Pancreas (tissue), 10 donors: ENCODE measurements at regions not wholly inside any gene's neighbourhood (a gene's known extent, or its start where the extent isn't known, plus 50 kb on each side); places are given as distances from the start of the nearest gene placed in this dataset.

Experiments used
- ATAC-seq, 4 donors: fragments of 200-7000 bp; cut with Tn5 transposase; one replicate each; pipeline versions ENCODE4 v1.8.0 to v1.9.1; 2020; ENCODE audit warnings: mild to moderate bottlenecking in 4 of 4, moderate library complexity in 4 of 4
- DNase-seq, 6 donors: peaks; one replicate each; pipeline ENCODE4 v3.0.0-alpha.2; 2020
- FAIRE-seq: peaks from 2 replicates; lab custom pipeline; 2012; peaks lifted over from hg19 to GRCh38; lab: Jason Lieb, UNC
- H3K27ac ChIP-seq, 4 donors: fragments of 200-600 bp; sonication (generic); 1 replicate in 3 of 4; 2 replicates in 1 of 4; pipeline versions ENCODE4 v1.5.0 to v1.8.0; 2020
- H3K27me3 ChIP-seq, 4 donors: fragments of 200-600 bp; one replicate each; pipeline ENCODE4 v1.8.0; 2021
- H3K36me3 ChIP-seq, 3 donors: fragments of 200-600 bp; sonication (generic) in 1 of 3; one replicate each; pipeline versions ENCODE4 v1.5.0 to v1.8.0; 2020 to 2021
- H3K4me1 ChIP-seq, 3 donors: fragments of 200-600 bp; one replicate each; pipeline ENCODE4 v1.8.0; 2021
- H3K4me3 ChIP-seq, 4 donors: fragments of 200-600 bp; sonication (generic) in 2 of 4; one replicate each; pipeline versions ENCODE4 v1.5.0 to v1.8.0; 2020 to 2021
- H3K9me3 ChIP-seq, 4 donors: fragments of 200-600 bp; one replicate each; pipeline ENCODE4 v1.8.0; 2021
- WGBS, 2 donors: extraction: QIAGEN DNeasy Blood & Tissue Kit; methylation state at CpG; one replicate each; pipeline ENCODE4 v1.1.7; 2013; 5-methylcytosine and 5-hydroxymethylcytosine counted together
- intact Hi-C, 3 donors: fragments of 100-400 bp; cut with DNase I; formaldehyde crosslinking; loops; one replicate each; pipeline versions ENCODE4 v1.11.1 to v1.14.2; 2022
- TF ChIP-seq, protein P1 (sequence below), 4 donors: fragments of 200-600 bp; sonication (generic) in 3 of 4; IDR thresholded peaks; one replicate each; pipeline versions ENCODE4 v1.5.0 to v1.8.0; 2021; ENCODE audit warnings: antibody characterized with exemption in 4 of 4
- donor health status: healthy with polysubstance abuse.
- donor health status: DM: no; HTN: no; CAD: no; lungs with moderate emphysema.
- donor health status: DM: no; HTN: no; CAD: no.
- donor health status: control.
- donor health status: control.
- donor health status: Bipolar disorder and iron deficiency.
- donor health status: DM: yes; HTN: yes; CAD: no.
- donor health status: DM: no; HTN: no; CAD: no.
- donor health status: DM: no; HTN: no; CAD: no.
- donor health status: DM: yes; HTN: yes; CAD: no.

DNA sequence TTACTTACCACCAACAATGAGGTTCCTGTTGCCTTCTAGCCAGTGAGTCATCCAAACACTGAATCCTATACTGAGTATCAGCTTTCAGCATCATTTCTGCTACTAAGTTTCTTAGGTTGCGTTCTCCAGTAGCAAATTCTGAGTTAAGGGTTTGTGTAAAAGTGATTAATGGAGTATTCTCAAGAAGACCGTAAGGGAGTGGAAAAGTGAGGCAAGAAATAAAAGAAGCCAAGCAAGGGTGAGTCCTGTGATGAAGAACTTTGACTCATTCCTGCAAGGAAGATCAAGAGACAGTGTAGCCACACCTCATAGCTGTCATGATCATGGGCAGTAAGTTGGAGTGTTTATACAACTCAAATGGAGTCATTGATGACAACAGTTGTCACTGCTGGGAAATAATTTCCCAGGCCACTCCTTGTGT lies 446.2 kb downstream of the RAPGEF2 start:
- ATAC-seq (no peak), FAIRE-seq (no peak), DNase-seq (no peak)
- intact Hi-C loops, result no loop called here
- TF ChIP-seq, protein P1, sequence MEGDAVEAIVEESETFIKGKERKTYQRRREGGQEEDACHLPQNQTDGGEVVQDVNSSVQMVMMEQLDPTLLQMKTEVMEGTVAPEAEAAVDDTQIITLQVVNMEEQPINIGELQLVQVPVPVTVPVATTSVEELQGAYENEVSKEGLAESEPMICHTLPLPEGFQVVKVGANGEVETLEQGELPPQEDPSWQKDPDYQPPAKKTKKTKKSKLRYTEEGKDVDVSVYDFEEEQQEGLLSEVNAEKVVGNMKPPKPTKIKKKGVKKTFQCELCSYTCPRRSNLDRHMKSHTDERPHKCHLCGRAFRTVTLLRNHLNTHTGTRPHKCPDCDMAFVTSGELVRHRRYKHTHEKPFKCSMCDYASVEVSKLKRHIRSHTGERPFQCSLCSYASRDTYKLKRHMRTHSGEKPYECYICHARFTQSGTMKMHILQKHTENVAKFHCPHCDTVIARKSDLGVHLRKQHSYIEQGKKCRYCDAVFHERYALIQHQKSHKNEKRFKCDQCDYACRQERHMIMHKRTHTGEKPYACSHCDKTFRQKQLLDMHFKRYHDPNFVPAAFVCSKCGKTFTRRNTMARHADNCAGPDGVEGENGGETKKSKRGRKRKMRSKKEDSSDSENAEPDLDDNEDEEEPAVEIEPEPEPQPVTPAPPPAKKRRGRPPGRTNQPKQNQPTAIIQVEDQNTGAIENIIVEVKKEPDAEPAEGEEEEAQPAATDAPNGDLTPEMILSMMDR (IDR thresholded peaks at IDR 0.05), result no peak
- Histone ChIP-seq H3K36me3 (no peaks in the 10 kb centered on the region), H3K27ac (no peak overlapping the region), H3K4me1 (peaks cover 0 to 16% (median 0%) of the 10 kb centered on the region in 3 donors), H3K4me3 (no peak overlapping the region), H3K27me3 (no peaks in the 10 kb centered on the region), H3K9me3 (no peaks in the 10 kb centered on the region)
- 93 to 99% methylated on average over 2 of the region's 2 CpGs for WGBS, 2 donors

DNA sequence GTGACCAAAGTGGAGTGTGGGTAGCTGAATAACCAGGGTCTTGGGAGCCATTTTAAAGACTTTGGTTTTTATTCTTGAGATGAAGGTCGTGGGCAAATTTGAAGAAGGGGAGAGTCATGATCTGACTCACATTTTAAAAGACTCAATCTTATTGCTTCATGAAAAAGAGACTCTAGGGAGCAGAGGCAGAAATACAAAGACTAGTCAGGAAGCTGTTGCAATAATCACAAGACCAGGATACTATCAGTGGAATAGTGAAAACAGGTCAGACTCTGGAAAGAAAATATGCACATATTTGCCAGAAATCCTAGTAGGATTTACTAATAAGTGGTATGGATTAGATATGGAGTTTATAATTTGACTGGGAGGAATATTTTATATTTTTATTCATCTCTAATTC lies 448.4 kb downstream of the RAPGEF2 start:
- intact Hi-C loops, result no loop called here
- FAIRE-seq, result no peak
- no peak for ATAC-seq
- no peak for DNase-seq
- peaks cover 0 to 16% (median 0%) of the 10 kb centered on the region in 3 donors for H3K4me1 ChIP-seq
- H3K27ac ChIP-seq, result no peak overlapping the region
- H3K27me3 ChIP-seq, result no peaks in the 10 kb centered on the region
- no peaks in the 10 kb centered on the region for H3K36me3 ChIP-seq
- 74 to 85% methylated on average over 1 of the region's 1 CpG for WGBS, 2 donors
- TF ChIP-seq, protein P1 (IDR thresholded peaks at IDR 0.05), result no peak
- no peak overlapping the region for H3K4me3 ChIP-seq
- no peaks in the 10 kb centered on the region for H3K9me3 ChIP-seq

DNA sequence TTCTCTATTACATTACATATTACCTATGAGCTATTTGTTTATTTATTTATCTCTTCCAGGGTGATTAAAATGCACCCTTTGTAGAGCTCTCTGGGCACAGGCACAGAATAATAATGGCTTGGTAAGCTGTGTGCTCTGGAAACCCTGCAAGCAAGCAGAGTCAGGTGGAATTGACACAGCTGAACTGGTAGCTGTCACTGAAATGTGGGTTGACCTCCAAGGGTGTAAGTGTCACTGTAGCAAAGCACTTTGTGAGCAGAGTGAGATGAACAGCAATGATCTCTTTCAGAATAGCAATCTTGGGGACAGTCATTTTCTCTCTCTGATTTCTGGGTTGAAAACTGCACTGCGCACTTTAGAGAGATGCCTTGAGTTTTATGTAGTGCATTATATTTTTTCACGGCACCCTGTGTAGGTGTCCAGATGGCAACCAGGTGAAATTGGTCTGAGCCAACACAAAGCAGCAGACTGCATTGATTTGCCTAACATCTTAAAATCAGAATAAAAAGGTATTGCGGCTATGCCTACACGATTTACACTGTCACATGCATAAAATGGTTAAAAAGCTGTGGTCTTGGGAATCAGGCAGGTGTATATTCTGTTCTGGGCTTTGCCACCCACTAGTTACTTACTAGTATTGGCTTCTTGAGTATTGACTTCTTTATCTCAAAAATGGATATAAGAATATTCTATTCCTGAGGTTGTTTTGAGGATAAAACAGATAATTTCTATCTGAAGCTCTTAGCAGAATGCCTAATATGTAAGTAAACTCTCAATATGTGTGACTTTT lies 450.3 kb downstream of the RAPGEF2 start:
- H3K4me3 ChIP-seq, result peak overlapping the region in 3 of 4 donors; percentile 7 to 34 (median 21)
- no peaks in the 10 kb centered on the region for H3K27me3 ChIP-seq
- intact Hi-C loops, result no loop called here
- H3K9me3 ChIP-seq, result no peaks in the 10 kb centered on the region
- no peak for FAIRE-seq
- peak in 3 of 6 donors; percentile 19 to 38 (median 32) for DNase-seq
- 38% methylated on average over 4 of the region's 4 CpGs for WGBS, 2 donors
- TF ChIP-seq, protein P1 (IDR thresholded peaks at IDR 0.05), result no peak
- H3K36me3 ChIP-seq, result no peaks in the 10 kb centered on the region
- H3K4me1 ChIP-seq, result peaks cover 0 to 22% (median 0%) of the 10 kb centered on the region in 3 donors
- H3K27ac ChIP-seq, result peak overlapping the region; percentile 43 to 77 (median 68)
- ATAC-seq, result peak; percentile 65 to 81 (median 73)

DNA sequence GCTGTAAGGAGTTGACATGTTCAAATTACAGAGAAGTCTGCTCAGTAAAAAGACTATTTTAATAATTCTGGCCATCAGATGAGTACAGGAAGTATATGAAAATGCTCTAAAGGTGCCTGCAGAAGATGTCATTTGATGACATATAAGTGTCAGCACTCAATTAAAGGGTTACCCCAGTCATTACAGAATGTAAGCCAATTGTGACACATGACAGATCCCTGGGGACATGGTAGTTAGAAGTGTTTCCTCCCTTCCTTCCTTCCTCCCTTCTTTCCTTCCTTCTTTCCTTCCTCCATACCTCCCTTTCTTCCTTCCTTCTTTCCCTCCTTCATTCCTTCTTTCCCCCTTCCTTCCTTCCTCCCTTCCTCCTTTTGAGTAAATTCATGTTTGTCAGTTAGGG lies 453.0 kb downstream of the RAPGEF2 start:
- TF ChIP-seq, protein P1 (IDR thresholded peaks at IDR 0.05), result no peak
- Histone ChIP-seq H3K27ac (peak overlapping the region in 2 of 4 donors; percentile 15 to 24), H3K4me1 (peaks cover 0 to 22% (median 0%) of the 10 kb centered on the region in 3 donors), H3K36me3 (no peaks in the 10 kb centered on the region), H3K27me3 (no peaks in the 10 kb centered on the region), H3K4me3 (no peak overlapping the region), H3K9me3 (no peaks in the 10 kb centered on the region)
- intact Hi-C loops, result no loop called here
- FAIRE-seq (no peak), DNase-seq (no peak), ATAC-seq (peak in 1 of 4 donors; percentile 1)

DNA sequence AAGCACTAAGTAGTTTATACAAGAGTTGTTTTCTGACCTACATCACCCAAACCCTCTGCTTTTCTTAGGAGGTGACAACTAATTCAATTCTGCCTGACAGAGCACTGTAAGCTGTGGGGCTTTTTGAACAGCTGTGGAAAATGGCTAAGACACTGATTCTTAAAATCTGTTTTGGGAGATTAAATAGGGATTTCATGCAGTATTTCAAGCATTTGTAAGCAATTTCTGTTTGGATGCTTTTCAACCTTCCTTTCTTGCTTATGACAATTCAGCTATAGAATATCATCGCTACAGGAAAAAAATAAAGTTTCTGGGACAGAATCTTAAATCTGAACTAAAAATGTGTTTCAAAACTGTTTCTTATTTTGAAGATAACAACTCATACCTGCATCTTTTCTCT lies 459.5 kb downstream of the RAPGEF2 start:
- H3K9me3 ChIP-seq, result no peaks in the 10 kb centered on the region
- no peak overlapping the region for H3K27ac ChIP-seq
- DNase-seq (no peak), ATAC-seq (no peak), FAIRE-seq (no peak)
- H3K4me3 ChIP-seq, result no peak overlapping the region
- H3K4me1 ChIP-seq, result peaks cover 20 to 35% (median 21%) of the 10 kb centered on the region in 3 donors
- WGBS, 2 donors, result 96 to 100% methylated on average over 1 of the region's 1 CpG
- intact Hi-C loops, result no loop called here
- H3K27me3 ChIP-seq, result no peaks in the 10 kb centered on the region
- no peaks in the 10 kb centered on the region for H3K36me3 ChIP-seq
- TF ChIP-seq, protein P1 (IDR thresholded peaks at IDR 0.05), result no peak
